ENCODE measurements at regions not wholly inside any gene's neighbourhood (a gene's known extent, or its start where the extent isn't known, plus 50 kb on each side); places are given as distances from the start of the nearest gene placed in this dataset.
A peak's percentile ranks its signal among the peaks of the same experiment; 100 is the strongest.

DNA sequence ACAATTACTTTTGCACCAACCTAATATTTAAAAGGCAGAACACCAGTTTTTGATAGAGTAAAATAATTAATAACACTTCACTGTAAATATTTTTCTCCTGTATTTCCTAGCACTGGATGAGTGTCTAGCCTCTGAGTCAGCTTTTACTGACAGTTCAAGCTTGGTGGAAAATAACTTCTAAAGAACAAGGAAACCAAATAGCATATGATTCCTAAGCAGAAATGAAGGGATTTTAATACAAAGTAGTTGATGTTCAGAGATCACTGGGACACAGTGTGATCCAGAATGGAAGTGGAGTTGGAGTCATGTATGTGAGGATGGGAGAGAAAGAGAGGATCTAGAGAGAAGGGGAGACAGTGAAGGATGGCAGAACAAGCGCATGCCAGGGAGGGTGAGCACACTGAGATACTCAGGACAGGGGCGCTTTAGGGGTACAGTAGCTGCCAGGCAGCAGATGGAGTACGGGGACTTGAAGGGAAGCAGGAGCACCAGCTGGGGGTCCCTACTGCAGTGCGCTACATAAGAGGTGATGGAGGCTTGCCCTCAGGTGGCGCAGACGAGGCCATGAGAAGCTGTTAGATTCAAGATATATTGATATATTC, 117.9 kb upstream of the KLF6 start:
- no peak for DNase-seq

- peak; percentile 23 for DNase-seq
These were observed 117.2 kb upstream of the KLF6 start for GRCh38 chr10:3902054-3902808.

GRCh38 chr10:3901370-3901769, 116.4 kb upstream of the KLF6 start:
- no peak for DNase-seq

- DNase-seq, result no peak
These were observed 115.4 kb upstream of the KLF6 start for GRCh38 chr10:3900391-3900790.

DNA sequence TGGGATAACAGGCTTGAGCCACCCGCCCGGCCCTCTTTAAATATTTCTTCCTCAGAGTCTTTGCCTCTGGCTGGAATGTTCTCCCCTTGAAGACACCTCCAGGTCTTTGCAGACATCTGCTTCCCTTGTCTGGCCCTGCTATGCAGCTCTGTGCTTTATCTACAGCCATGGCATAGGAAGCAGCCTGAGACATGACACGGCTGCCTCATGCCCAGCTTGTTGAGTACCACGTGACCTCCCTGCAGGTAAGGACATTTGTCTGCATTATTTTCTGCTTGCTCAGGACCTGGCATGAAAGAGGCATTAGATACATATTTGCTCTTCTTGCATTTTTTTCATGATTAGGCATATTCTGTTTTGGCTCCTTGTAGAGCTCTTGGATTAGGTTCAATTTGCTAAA, 113.8 kb upstream of the KLF6 start:
- DNase-seq, result no peak

- DNase-seq, result no peak
These were observed 112.1 kb upstream of the KLF6 start for GRCh38 chr10:3897156-3897555.

DNA sequence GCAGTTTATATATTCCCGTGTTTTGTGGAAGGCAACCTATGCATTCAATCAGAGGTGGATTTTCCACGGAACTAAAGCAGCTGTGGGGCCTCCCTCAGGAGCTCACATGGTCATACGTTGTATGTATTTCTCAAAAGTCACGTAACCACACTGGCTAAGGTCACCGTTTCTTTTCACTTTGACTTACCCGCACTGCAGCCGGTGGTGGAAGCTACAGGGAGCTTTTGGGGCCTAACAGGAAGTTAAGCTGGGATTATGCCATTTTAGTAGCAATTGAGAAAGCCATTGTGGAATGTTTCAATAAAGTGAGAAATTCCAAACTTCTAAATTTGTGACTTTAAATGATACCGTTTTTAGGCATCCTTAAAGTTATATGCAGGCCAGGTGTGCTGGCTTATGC, 111.2 kb upstream of the KLF6 start:
- no peak for DNase-seq

GRCh38 chr10:3895045-3895631, 110.1 kb upstream of the KLF6 start:
- no peak for DNase-seq

GRCh38 chr10:3893901-3894563, 109.0 kb upstream of the KLF6 start:
- no peak for DNase-seq

DNA sequence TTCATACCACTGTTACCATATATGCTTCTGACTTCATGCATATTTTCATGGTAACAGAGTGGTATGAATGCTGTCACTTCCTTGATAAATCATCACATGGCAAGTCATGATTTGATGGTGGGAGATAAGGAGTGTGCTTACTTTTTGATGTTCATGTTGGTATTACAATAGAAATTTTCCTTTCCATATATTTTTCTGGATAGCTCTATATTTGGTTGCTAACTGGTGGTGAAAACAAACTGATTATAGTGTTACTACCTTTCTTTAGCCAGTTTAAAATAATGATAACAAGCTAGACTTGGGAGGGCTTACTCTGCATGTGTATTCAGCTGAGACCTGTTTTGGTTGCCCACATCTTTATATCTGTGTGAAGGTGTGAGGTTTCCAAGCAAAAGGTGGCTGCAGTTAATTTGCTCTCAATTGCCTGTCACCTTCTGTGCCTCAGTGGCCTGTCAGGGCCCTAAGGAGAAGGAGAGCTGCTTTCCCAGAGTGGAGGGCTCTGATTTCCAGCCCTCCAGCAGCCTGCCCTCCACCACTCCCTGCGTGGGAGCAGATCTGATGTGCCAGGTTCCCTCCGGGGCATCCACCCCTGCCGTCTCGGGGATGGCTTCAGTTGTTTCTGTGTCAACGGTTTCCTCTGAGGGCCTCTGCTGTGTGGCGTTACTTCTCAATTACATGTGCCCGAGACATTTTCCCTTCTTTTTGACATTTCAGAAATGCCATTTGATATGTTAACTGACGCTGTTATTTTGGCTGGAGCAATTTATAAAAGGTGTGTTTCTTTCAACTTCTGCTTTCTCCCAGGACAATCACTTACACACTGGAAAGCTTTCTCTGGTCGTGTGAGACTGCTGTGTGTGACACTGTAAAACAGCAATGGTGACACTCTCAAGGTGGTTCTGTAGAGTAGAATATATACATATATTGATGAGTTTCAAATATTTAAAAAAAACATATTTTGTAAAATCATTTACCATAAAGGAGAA, 107.7 kb upstream of the KLF6 start:
- DNase-seq, result no peak

GRCh38 chr10:3891396-3891795, 106.4 kb upstream of the KLF6 start:
- no peak for DNase-seq

DNA sequence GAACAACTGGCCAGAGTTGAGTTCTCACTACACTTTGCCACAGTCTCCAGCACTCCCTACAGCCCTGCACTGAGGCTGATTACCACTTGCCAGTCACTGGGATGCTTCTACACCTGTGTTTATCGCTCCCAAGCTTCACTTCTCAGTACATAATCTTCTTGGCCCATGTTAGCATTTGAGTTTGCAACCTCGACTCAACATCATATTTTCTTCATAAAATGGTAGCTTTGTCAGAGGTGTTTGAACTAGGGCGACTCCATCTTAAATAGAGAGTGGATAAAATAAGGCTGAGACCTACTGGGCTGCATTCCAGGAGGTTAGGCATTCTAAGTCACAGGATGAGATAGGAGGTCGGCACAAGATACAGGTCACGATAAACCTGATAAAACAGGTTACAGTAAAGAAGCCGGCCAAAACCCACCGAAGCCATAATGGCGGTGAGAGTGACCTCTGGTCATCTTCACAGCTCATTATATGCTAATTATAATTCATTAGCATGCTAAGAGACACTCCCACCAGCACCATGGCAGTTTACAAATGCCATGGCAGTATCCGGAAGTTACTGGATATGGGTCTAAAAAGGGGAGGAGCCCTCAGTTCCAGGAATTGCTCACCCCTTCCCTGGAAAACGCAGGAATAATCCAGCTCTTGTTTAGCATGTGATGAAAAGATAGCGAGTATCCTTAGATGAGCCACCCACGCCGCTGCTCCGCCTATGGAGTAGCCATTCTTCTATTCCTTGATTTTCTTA, 105.8 kb upstream of the KLF6 start:
- DNase-seq, result no peak

DNA sequence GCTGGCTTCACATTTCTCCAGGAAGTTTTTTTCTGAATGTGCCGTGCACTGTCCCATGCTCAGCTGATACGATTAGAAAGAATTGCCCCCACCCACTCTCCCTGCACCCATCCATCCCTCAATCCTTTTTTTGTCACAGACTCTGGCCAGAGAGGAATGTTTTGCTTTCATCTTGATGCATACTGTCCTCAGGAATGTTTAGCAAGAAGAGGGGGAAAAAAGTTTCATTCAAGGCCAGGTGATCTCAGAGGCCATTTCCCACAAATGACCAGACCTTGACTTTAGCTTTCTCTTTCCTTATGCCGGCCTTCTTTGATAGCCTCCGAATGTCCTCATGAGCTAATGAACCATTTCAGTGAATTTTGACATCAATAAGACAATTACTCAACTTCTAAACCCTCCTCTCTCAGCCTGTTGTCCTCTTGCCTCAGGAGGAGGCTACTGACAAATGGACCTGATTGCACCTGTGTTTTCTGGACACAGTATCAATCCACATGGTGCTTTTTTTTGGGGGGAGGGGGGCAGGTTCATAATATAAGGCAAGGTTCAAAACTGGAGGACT, 105.0 kb upstream of the KLF6 start:
- no peak for DNase-seq

- peak; percentile 58 for DNase-seq
These were observed 103.0 kb upstream of the KLF6 start for GRCh38 chr10:3887885-3888476.

GRCh38 chr10:3887404-3887803, 102.4 kb upstream of the KLF6 start:
- DNase-seq, result no peak

DNA sequence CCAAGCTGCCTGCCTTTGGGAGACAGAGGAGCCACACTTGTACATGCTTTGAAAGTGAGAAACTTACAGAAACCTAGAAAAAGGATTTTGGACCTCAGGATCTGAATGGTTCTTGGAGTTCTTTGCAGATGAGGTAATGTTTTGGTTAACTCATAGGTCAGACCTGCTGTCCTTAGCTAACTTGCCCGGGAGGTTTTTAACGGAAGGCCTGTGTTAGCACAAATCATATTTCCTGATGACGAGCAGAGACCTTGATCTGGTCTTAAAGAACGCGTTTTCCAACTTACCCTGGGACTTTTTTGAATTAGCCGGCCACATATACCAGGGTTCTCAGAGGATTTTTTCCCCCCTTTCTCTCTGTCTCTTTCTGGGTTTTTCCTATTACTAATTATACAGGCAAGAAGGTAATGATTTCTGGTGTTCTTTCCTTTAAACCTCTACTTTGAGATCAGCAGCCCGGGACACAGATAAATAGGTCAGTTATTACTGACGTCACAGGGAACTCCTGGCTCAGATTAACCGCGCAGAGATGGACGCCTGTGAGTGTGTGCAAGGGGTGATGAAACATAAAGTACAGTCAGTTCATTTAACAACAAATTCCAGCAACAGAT, 101.7 kb upstream of the KLF6 start:
- no peak for DNase-seq

- DNase-seq, result no peak
These were observed 101.2 kb upstream of the KLF6 start for GRCh38 chr10:3886191-3886590.

DNA sequence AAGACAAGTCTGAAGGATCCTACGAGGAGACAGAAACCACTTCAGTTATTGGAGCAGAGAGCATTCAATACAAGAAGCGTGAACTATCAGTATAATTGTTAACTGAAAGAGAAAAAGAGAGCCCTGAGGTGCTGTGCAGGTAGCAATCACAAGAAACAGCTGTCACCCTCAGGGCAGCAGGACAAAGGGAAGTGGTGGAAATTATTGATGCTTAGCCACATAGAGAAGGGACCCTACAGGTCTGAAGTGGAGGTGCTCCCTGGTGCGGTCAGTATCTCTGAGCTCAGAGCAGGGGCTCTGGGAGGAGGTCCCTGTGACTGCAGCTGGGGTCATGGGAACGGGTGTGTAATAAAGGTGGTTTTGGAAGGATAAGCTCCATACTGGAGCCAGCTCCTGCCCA, 97.8 kb upstream of the KLF6 start:
- DNase-seq, result no peak

GRCh38 chr10:3881622-3882021, 96.6 kb upstream of the KLF6 start:
- DNase-seq, result no peak

DNA sequence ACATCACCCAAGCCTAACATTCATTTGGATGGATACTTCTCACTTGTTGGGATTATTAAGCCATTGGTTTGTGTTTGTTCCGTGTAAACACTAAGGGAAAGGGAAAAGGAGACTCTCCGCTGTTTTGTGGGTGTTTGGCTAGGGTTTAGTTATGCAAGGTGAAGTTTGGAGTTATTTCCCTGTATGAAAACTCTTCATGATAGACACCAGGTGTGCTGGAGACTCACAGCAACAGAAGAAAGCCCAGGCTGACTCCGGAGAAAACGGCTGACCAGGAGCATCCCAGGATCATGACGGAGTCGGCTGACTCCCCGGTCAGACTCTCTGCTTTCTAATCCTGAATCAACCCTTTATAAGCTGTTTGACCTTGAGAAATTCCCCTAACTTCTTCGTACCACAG, 94.1 kb upstream of the KLF6 start:
- no peak for DNase-seq

Measured in stimulated activated CD4-positive, alpha-beta T cell treated with anti-CD3 and anti-CD28 coated beads, Interleukin-15, amount 100 ng/mL, for 24 hours (primary cell).